GM12874 (cell line): ENCODE measurements at regions not wholly inside any gene's neighbourhood (a gene's known extent, or its start where the extent isn't known, plus 50 kb on each side); places are given as distances from the start of the nearest gene placed in this dataset.

Experiments used
- TF ChIP-seq, protein P1 (sequence below): IDR thresholded peaks from 2 replicates; pipeline ENCODE4 v1.5.1; 2011; ENCODE audit warnings: low read depth, mild to moderate bottlenecking, control low read depth, low read length, moderate library complexity; ENCODE audit not compliant: insufficient read depth

DNA sequence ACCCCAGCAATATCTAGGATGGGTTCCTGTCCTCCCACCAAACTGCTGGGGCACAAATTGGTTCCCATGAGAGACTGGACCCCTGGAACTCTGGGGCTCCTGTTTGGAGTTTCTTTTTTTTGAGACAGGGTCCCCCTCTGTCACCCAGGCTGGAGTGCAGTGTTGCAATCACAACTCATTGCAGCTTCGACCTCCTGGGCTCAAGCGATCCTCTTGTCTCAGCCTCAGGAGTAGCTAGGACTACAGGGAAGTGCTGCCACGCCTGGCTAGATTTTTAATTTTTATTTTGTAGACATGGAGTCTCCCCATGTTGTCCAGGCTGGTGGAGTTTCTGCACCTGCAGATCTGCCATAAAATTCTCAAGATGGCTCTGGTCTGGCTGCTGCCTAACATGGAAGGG is 56.3 kb upstream of the BRD7 start:
- TF ChIP-seq, protein P1, sequence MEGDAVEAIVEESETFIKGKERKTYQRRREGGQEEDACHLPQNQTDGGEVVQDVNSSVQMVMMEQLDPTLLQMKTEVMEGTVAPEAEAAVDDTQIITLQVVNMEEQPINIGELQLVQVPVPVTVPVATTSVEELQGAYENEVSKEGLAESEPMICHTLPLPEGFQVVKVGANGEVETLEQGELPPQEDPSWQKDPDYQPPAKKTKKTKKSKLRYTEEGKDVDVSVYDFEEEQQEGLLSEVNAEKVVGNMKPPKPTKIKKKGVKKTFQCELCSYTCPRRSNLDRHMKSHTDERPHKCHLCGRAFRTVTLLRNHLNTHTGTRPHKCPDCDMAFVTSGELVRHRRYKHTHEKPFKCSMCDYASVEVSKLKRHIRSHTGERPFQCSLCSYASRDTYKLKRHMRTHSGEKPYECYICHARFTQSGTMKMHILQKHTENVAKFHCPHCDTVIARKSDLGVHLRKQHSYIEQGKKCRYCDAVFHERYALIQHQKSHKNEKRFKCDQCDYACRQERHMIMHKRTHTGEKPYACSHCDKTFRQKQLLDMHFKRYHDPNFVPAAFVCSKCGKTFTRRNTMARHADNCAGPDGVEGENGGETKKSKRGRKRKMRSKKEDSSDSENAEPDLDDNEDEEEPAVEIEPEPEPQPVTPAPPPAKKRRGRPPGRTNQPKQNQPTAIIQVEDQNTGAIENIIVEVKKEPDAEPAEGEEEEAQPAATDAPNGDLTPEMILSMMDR: no peak

DNA sequence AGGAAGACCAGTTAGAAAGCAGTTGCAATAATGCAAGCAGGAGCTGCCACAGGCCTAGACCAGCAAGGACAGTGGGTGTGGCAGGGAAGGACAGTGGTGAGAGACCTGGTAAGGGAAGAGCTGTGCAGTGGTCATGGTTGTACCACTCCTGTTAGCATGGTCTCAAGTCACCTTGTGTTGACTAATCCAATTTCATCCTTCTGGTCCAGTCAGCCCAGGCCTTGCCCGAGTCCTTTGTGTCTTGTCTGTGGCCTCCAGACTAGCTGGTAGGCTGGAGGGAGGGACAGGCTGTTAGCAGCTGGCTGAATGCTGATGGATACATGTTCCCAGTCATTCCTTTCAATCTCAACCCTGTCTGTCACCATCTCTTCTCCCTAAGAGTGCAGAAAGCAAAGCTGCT is 54.1 kb upstream of the BRD7 start:
- TF ChIP-seq, protein P1: no peak

DNA sequence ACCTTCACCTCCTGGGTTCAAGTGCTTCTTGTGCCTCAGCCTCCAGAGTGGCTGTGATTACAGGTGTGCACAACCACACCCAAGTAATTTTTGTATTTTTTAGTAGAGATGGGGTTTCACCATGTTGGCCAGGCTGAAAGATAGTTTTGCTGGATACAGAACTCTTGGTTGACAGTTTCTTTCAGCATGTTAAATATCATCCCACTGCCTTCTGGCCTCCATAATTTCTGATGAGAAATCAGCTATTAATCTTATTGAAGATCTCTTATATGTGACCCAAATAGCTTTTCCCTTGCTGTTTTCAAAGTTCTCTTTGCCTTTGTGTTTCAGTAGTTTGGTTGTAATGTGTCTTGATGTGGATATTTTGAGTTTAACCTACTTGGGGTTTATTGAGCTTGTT is 50.3 kb upstream of the BRD7 start:
- TF ChIP-seq, protein P1: no peak
